Activated CD8-positive, alpha-beta memory T cell treated with anti-CD3 and anti-CD28 coated beads, Interleukin-2, amount 50 U/mL, for 24 hours (primary cell): ENCODE measurements at regions not wholly inside any gene's neighbourhood (a gene's known extent, or its start where the extent isn't known, plus 50 kb on each side); places are given as distances from the start of the nearest gene placed in this dataset.
A peak's percentile ranks its signal among the peaks of the same experiment; 100 is the strongest.
"Not testable (repeated sequence)": the region's sequence is repeated elsewhere in the genome, so short reads cannot be mapped to it uniquely, and the experiment has no call there.

Experiments
- DNase-seq: peaks from one replicate; pipeline ENCODE4 v3.0.0-alpha.2; 2020; ENCODE audit errors: extremely low read depth

GRCh38 chr15:77909182-77909940 lies 168.2 kb downstream of the TBC1D2B start:
- no peak for DNase-seq

- not testable (repeated sequence) for DNase-seq
Measured at GRCh38 chr15:77908752-77909111, 168.8 kb downstream of the TBC1D2B start.

GRCh38 chr15:77907824-77908751 lies 169.4 kb downstream of the TBC1D2B start:
- DNase-seq = peak; percentile 20

- DNase-seq = not testable (repeated sequence)
Measured at GRCh38 chr15:77906062-77906990, 171.2 kb downstream of the TBC1D2B start.

GRCh38 chr15:77905301-77905920 lies 172.1 kb downstream of the TBC1D2B start:
- no peak for DNase-seq

- DNase-seq = no peak
Measured at GRCh38 chr15:77904901-77905300, 172.6 kb downstream of the TBC1D2B start.

- DNase-seq = no peak
Measured at GRCh38 chr15:77904436-77904821, 173.1 kb downstream of the TBC1D2B start.

GRCh38 chr15:77903761-77904435 lies 173.6 kb downstream of the TBC1D2B start:
- DNase-seq = not testable (repeated sequence)

GRCh38 chr15:77902921-77903760 lies 174.4 kb downstream of the TBC1D2B start:
- DNase-seq = not testable (repeated sequence)

- no peak for DNase-seq
Measured at GRCh38 chr15:77901921-77902750, 175.4 kb downstream of the TBC1D2B start.

- no peak for DNase-seq
Measured at GRCh38 chr15:77901251-77901881, 176.1 kb downstream of the TBC1D2B start.

GRCh38 chr15:77900331-77900963 lies 177.1 kb downstream of the TBC1D2B start:
- not testable (repeated sequence) for DNase-seq

- not testable (repeated sequence) for DNase-seq
Measured at GRCh38 chr15:77899776-77900175, 177.7 kb downstream of the TBC1D2B start.

GRCh38 chr15:77898811-77899730 lies 178.4 kb downstream of the TBC1D2B start:
- no peak for DNase-seq

- no peak for DNase-seq
Measured at GRCh38 chr15:77897896-77898406, 179.6 kb downstream of the TBC1D2B start.

GRCh38 chr15:77897113-77897895 lies 180.2 kb downstream of the TBC1D2B start:
- not testable (repeated sequence) for DNase-seq
